IPS-NIHi7 (cell line): ENCODE measurements at regions not wholly inside any gene's neighbourhood (a gene's known extent, or its start where the extent isn't known, plus 50 kb on each side); places are given as distances from the start of the nearest gene placed in this dataset.
"Not testable (repeated sequence)": the region's sequence is repeated elsewhere in the genome, so short reads cannot be mapped to it uniquely, and the experiment has no call there.

Source experiments
- DNase-seq: peaks from one replicate; pipeline ENCODE4 v3.0.0; 2012; ENCODE audit warnings: mixed read lengths; ENCODE audit errors: extremely low spot score

GRCh38 chr11:92605667-92606066, 363.8 kb upstream of the MTNR1B start:
- DNase-seq: no peak

GRCh38 chr11:92607969-92608722, 361.3 kb upstream of the MTNR1B start:
- no peak for DNase-seq

GRCh38 chr11:92611157-92611556, 358.3 kb upstream of the MTNR1B start:
- DNase-seq: no peak

- not testable (repeated sequence) for DNase-seq
These were observed 351.4 kb upstream of the MTNR1B start for GRCh38 chr11:92618020-92618419.

GRCh38 chr11:92623055-92623454, 346.4 kb upstream of the MTNR1B start:
- DNase-seq: no peak

- no peak for DNase-seq
These were observed 343.6 kb upstream of the MTNR1B start for GRCh38 chr11:92625894-92626293.

- DNase-seq: no peak
These were observed 342.8 kb upstream of the MTNR1B start for GRCh38 chr11:92626624-92627023.

GRCh38 chr11:92627615-92628256, 341.7 kb upstream of the MTNR1B start:
- DNase-seq: peak; percentile 19

- no peak for DNase-seq
These were observed 340.8 kb upstream of the MTNR1B start for GRCh38 chr11:92628401-92629292.

- DNase-seq: peak; percentile 18
These were observed 337.0 kb upstream of the MTNR1B start for GRCh38 chr11:92632495-92632894.

- DNase-seq: no peak
These were observed 335.6 kb upstream of the MTNR1B start for GRCh38 chr11:92633820-92634219.

- DNase-seq: no peak
These were observed 332.8 kb upstream of the MTNR1B start for GRCh38 chr11:92636543-92637188.

GRCh38 chr11:92638678-92639077, 330.8 kb upstream of the MTNR1B start:
- DNase-seq: no peak

- no peak for DNase-seq
These were observed 327.1 kb upstream of the MTNR1B start for GRCh38 chr11:92642177-92642931.

- no peak for DNase-seq
These were observed 325.6 kb upstream of the MTNR1B start for GRCh38 chr11:92643827-92644226.

- no peak for DNase-seq
These were observed 324.6 kb upstream of the MTNR1B start for GRCh38 chr11:92644595-92645445.

- no peak for DNase-seq
These were observed 318.3 kb upstream of the MTNR1B start for GRCh38 chr11:92651159-92651558.

GRCh38 chr11:92653454-92653853, 316.0 kb upstream of the MTNR1B start:
- DNase-seq: no peak

GRCh38 chr11:92656783-92657182, 312.7 kb upstream of the MTNR1B start:
- DNase-seq: no peak

- DNase-seq: no peak
These were observed 312.2 kb upstream of the MTNR1B start for GRCh38 chr11:92657226-92657625.
